ENCODE measurements at regions not wholly inside any gene's neighbourhood (a gene's known extent, or its start where the extent isn't known, plus 50 kb on each side); places are given as distances from the start of the nearest gene placed in this dataset.
A peak's percentile ranks its signal among the peaks of the same experiment; 100 is the strongest.

DNA sequence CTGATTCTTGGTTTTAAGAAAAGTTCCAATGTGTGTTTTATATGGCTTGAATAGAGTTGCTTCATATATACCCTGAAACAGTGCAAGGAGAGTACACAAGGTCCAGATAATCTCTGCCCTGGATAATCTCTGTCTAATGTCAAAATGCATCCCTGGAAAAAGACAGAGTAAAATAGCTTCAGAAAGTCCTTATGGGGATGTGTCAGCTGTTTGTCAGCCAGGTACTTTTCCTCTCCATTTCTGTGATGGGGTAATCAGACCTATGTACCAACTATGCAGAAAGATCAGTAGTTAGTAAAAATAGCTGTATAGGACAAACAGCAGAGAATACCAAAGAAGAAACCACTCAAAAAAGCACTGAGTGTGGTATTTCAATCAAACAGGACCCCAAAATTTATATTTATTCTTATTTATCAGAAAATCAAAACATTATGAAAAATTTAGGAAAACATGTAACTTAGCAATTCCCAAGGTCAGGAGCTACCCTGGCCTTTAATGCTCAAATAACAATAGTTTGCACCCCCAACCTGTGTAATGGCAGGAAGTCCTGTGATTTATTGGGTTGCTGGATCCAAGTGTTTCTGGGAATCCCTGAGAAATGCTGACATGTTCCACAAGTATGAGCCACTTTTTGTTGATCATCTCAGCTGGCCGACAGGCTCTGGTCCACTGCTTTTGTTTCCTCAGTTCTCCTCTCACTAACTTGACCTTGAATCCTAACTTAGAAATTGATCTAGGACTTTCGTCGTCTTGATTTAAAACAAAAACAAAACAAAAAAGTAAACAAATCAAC, 69.6 kb downstream of the MDH1 start:
- no peak for DNase-seq (ENCODE audit: low spot score)

DNA sequence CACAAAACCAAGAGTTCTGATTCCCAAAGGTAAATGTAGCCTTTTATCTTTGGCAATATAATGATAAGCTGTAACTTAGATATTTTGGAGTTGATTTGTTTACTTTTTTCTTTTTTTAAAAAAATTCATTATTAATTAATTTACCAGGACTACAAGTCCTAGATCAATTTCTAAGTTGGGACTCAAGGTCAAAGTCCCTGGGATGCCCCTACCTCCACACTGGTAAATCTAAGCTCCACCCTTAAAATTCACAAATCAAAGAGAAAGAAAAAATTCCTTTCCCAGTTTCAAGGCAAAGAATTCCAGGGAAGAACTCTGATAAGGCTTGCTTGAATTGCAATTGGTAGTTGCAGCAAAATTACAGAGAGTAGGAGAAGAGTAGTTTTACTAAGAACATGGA, 71.3 kb downstream of the MDH1 start:
- no peak for DNase-seq (ENCODE audit: low spot score)

DNA sequence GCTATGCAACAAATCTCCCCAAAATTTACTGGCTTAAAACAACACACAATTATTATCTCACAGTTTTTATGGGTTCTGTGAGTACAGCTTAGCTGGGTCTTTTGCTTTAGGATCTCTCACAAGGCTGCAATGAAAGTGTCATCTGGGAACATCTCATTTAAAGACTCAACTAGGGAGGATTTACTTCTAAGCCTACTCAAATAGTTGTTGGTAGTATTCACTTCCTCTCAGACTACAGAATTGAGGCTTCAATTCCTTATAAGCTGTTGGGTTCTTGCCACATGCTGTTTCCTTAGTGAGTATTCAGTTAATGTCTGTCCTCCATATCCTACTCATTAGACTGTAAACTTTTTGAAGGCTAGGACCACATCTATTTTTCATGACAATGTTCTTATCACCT, 72.3 kb downstream of the MDH1 start:
- no peak for DNase-seq (ENCODE audit: low spot score)

DNA sequence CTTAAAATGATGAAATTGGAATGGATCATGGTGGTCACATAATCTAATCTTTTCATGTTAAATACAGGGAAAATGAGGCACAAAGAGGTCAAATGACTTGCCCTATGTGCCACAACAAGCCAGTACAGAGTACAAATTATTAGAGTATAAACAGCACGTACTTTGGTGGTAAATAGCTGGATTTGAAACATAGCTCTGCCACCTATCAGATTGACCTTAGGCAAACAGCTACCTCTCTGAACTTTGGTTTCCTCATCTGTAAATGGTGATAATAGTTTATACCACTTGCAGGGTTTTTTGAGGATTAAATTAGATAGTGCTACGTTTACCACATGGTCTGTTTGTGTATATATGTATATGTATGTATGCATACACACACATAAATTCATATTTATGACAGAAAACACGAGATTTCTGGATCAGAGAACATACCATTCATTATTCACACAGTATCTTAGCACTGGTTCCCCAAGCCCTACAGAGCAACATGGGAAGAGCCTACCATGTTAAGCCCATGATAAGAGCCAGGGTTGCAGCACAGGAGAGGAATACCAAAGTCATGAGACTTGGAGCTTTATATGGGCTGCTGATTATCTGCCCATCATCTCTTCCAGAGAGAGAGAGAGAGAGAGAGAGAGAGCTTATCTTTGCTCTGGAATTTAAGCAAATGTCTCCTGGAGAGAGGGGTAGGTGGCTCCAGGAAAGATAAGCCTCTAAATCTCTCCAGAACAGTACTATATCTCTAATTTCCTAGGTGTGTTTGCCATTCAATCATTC, 73.5 kb downstream of the MDH1 start:
- DNase-seq (ENCODE audit: low spot score) = no peak

DNA sequence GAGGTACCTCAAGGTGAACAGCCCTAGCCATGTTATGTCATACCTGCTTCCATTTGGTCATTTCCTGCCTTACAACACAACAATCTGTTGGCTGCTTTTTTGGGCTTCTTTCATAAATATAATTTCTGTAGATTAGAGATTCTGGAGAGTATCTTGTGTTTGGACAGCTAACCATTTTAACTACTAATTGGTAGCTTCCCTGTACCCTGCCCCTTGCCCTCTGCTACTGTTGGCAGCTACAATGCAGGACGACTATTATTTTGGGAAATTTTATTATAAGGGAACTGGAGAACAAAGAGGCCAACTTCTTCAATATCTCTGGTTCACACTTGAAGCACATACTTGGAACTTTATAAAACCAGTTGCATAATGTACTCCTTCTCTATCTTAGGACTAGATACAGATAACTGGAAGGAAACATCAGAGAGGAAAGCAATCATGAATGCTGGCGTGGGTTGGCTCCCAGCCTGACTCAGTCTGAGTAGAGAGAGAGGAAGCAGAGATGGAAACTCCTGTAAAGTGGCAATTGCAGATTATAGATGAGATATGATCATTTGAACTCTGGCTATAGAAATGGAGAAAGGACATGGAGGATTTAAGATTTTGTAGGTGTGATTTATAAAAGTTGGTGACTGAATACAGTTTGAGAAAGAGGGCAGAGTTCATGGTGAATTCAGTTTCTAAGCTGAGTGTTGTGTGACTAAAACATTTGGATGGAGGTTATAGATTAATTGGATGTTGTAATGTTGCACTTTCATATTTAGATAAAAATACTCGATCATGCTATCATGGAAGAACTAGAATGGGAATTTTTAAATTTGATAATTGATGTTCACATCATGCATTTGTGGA, 74.5 kb downstream of the MDH1 start:
- no peak for DNase-seq (ENCODE audit: low spot score)

DNA sequence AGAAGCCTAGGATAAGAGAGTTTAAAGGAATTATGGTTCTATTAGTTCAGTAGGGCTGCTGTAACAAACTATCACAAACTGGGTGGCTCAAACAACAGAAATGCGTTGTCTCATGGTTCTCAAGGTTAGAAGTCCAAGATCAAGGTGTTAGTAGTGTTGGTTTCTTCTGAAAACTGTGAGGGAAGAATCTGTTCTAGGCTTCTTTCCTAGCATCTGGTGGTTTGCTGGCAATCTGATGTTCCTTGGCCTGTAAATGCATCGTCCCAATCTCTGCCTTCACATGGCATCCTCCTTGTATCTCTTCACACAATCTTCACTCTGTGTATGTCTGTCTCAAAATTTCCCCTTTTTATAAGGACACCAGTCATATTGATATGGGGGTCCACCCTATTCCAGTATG, 76.3 kb downstream of the MDH1 start:
- no peak for DNase-seq (ENCODE audit: low spot score)

DNA sequence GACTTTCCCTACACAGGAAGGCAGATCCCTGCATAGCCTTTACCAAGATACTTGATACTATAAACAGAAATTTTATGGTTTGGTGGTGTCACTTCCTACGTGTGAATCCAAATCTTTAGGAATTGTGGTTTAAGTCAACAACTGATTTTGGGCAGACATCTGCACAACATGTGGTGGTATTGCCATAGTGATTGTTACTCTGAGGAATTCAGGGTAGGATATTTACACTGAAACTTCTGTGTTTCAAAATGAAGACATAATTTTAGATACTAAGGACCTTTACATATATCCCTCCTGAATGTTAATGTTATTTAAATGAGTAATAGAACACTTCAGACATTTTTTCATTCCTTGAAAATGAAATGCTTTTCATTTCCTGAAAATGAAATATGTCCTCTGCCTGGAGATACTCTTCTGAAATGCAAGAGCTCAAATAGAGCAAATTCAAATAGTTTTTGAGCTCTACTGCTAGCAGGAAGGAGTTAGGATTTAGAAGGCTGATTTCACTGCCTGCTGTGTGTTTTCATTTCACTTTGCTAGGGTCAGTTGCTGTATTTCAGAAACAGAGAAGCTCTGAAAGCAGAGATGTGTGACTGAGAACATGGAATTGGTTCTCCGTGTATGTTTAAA, 77.2 kb downstream of the MDH1 start:
- DNase-seq (ENCODE audit: low spot score) = no peak

DNA sequence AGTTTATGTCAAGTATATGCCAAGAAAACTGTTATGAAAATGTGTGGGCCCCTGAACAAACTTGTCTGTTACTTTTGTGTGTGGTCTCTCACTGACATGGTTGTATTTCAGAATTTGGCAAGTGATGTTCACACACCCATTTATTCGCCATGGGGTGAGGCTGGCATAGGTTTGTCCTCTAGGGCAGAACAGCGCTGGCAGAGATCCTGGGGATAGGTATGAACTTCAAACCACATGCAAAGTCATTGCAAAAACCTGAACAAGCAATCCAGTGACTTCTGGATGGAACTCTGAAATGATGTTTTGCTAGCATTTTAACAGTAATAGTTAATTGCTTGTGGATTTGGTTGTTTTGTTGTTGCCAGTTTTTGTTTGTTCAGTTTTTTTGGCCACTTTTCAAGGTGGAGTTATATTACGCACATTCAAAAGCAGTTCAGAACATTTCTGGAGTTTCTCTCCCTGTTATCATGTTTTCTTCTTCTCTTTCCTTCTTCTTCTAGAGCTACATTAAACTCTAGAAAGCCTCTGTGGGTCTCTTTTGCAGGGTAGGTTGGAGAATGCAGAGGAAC, 78.5 kb downstream of the MDH1 start:
- DNase-seq (ENCODE audit: low spot score) = no peak

DNA sequence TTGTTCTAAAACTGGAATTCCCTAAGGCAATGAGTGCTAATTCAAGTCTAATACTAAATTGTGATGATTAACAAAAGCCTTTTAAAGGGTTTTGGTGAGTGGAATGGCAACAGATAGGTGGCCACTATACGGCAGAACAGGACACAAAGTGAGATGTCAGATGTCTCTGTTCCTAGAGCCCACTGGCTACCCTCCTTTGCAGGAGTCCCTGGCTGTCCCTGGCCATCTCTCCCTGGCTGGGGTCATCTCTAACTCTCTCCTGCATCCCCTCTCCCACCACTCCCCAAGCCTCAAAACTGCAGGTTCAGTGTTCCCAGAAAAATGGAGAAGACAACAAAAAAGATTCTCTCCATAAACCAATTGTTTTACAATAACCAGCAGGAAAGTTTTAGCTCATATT, 79.2 kb downstream of the MDH1 start:
- no peak for DNase-seq (ENCODE audit: low spot score)

DNA sequence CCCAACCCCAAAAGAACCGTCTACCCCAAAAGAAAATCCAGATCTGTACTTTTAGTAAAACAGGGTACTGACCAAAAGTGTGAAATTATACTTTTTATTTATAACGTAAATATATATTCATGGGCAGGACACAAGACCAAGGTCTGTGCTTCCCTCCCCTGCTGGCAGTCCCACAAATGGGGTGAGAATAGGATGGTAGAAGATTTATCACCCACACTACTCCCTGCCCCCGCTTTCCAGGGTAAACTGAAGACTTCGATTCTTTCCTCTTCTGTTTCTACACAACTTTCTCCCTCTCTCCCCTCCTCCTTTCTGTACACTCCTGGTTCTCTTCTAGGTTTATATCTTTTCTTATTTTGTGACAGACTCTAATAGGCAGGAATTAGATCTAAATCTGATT, 79.7 kb downstream of the MDH1 start:
- DNase-seq (ENCODE audit: low spot score) = no peak

DNA sequence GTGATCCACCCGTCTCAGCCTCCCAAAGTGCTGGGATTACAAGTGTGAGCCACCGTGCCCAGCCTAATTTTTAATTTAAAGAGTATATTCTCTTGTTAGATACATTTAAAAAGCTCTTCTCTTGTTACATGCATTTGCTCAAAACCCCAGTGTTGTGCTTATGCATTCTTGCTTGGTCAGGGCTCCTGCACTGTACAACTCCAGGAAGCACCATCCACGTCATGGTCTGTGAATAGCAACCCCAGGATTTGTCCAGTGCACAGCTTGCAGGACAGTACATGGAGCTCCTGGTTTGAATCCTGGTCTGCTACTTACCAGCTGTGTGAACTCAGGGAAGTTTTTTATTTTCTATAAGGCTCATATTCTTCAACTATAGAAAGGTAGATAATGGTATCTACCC, 80.8 kb downstream of the MDH1 start:
- no peak for DNase-seq (ENCODE audit: low spot score)

DNA sequence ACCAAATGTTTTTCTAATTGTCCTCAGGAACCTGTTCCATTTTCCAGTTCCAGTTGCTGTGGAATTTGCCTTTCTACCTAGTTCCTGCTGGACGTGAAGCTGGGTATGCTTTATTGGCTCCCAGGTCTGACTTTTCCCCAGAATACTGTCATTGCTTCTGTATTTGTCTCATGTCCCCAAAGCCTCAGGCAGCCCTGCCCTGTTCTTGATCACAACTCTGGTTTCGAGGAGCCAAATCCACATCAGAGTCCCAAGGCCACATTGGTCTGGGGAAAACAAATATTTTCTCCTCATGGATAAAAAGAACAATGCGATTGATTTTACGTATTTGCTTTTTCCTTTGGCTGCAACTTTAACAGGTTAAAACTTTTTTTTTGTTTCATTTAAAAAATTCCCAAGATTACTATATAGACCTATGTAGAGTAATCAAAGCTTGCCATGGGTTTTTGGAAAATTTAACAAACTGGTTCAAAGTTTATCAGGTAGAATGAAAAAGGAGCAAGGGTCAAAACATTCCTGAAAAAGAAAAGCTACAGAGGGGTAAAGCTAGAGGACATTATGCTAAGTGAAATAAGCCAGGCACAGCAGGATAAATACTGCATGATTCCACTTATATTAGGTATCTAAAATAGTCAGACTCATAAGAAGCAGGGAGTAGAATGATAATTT, 85.2 kb downstream of the MDH1 start:
- no peak for DNase-seq (ENCODE audit: low spot score)

DNA sequence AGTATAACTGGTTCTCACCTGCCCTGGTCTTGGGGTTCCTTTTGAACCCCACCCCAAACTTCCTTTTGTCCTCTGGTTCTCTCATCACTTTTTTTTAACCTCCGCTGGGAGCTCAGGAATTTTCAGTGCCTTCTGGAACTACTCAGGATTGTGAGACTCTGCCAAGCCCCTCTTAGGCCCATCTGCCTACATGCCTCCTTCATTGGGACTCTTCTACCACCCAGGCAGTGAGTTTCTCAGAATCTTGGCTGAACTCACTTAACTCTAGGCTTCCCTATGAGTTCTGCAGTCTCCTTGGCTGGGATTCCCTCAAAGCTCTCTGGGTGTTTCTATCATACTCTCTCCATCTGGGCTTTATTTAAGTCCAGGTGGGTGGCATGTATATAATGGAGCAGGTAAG, 86.3 kb downstream of the MDH1 start:
- DNase-seq (ENCODE audit: low spot score) = no peak

DNA sequence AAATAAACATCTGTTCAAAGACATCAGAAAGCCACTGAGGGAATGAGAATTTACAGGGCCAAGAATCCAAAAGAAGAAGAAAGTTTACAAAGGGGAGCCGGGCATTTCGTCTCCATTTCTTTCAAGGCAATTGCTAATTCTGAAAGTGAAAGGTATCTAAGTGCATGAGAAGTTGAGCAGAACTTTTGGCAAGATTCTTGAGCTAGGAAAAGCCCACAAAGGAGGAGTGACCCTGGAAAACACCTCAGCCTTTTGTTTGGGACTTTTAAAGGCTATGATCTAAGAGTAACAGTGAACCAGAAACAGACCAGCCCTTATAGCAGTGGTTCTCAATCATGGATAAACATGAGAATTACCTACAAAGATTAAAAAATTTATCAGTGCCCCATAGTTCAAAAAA, 87.4 kb downstream of the MDH1 start:
- no peak for DNase-seq (ENCODE audit: low spot score)

DNA sequence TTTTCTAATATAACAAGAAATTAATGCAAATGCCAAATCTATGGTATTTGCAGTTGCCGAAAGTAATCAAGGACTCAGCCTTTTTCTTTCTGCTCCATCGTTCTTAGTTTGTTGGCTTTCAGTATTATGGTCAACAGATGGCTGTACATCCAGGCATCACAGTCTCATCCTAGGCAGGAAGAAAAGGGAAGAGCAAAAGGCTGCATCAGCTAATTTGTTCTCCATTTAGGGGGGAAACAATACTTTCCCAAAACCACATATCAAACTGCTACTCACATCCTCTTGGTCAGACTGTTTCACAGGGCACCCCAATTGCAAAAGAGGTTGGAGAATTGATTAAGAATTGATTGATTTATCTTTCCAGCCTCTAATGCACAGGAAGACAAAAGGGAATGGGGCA, 89.3 kb downstream of the MDH1 start:
- no peak for DNase-seq (ENCODE audit: low spot score)

DNA sequence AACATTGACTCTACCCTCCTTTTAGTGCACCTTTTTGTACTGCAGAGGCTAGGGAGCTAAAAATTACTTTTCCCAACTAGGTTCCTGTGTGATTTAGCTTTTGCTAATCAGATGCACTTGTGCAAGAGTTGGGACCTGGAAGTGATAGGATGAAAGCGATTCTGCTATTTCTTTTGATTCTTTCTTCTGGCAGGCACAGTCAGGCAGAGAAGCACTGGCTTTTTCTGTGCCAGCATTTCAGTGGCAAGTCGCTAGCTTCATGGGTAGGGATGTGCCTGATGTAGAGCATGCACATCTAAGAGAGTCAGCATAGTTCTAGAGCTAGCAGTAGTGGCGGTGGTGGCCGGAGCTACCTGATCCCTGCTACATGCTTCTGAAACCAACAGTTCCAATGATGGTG, 89.8 kb downstream of the MDH1 start:
- DNase-seq (ENCODE audit: low spot score) = no peak

DNA sequence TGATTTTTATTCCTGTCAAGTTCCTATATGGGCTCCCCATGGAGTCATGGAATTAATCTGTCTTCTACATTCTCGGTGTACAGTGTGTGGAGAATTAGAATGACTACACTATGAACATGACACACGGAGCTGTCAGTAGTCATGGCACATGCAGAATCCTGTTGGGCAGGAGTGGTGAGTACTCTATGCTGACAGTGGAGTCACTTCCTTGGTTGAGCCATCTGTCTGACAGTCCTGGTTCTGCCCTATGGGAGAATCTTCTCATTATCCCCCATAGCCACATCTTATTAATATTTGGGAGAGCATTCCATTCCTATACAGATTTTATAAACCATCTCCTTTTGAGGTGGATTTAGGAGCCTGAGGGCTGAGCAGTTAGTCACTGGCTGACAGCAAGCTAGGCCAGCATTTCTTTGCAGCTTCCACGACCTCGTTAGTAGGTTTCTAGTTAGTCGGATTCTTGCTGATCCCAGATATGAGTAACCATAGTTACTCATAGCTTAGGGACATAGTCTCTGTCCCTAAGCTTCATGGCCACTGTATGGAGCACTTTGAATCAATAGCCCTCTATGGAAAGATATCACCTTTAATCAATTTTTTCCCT, 90.6 kb downstream of the MDH1 start:
- no peak for DNase-seq (ENCODE audit: low spot score)

DNA sequence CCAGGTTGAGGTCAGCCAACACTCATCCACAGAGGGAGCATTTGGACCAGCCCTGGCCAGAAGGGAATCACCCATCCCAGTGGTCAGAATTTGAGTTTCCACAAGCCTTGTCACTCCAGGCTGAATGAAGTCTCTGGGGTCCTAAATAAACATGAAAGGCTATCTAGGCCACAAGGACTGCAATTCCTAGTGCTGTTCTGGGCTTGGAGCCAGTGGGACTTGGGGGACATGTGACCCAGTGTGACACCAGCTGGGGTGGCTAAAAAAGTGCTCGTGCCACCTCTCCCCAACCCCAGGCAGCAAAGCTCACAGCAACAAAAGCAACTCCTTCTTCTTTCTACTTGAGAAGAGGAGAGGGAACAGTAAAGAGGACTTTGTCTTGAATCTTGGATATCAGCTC, 91.7 kb downstream of the MDH1 start:
- no peak for DNase-seq (ENCODE audit: low spot score)

DNA sequence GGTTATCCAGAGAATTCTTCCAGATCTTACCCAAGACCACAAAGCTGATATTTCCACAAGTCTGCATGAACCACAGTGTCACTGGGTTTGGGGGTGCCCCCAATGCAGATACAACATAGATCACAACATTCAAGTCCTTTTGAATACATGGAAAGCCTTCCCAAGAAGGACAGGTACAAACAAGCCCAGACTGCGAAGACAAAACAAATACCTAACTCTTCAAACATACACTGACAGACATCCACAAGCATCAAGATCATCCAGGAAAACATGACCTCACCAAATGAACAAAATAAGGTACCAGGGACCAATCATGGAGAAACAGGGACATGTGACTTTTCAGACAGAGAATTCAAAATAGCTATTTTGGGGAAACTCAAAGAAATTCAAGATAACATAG, 93.1 kb downstream of the MDH1 start:
- DNase-seq (ENCODE audit: low spot score) = no peak

DNA sequence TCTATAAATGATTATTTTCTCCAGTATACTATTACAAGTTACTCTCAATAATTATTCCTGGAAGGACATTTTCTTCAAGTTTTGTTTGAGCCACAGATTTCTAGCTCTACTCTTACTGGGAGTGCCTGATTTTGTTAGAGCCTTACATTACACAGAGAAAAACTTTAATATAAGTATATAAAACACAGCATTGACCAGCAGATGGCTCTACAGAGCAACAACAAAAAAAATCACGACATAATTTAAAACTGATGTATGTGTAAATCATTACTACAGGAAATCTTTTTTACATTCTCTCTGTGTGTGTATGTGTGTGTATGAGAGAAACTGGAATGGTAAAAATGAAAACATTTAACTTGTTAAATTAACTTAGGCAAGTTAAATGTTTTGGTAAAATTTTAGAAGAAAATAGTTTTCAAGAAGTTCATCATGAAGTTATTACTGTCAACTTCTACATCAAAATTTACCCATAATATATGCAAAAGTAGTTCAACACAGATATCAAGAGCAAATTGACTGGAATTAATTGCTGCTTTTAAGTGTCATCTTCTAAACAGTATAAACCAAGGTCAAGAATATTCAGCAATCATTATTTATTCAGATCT, 103.3 kb downstream of the MDH1 start:
- peak; percentile 42 for DNase-seq (ENCODE audit: low spot score)

DNA sequence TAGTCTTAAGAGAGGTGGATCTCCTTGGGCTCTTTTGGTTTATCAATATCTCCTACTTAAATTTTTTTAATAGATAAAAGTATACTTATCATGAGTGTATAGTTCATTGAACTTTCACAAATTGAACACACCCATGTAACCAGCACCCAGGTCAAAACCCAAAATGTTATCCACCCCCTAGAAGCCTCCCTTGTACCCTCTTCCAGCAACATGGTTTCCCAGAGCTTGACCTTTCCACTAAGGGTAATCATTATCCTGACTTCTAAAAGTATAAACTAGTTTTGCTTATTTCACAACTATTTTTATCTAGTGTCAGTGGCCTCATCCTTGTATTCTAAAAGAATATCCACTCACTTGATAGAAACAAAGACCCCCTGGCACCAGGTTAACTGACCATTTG, 106.8 kb downstream of the MDH1 start:
- no peak for DNase-seq (ENCODE audit: low spot score)

Measured in germinal center (tissue), 1 donor.